ENCODE measurements at regions not wholly inside any gene's neighbourhood (a gene's known extent, or its start where the extent isn't known, plus 50 kb on each side); places are given as distances from the start of the nearest gene placed in this dataset.

GRCh38 chr1:47679301-47679791 lies 241.5 kb downstream of the FOXD2 start:
- TF ChIP-seq POLR2AphosphoS5 (IDR thresholded peaks at IDR 0.05; ENCODE audit: low read depth, low read length) (no peak), SIN3A (IDR thresholded peaks at IDR 0.05; ENCODE audit: borderline replicate concordance, insufficient read depth, low read length) (no peak), TAF1 (IDR thresholded peaks at IDR 0.05; ENCODE audit: borderline replicate concordance, insufficient read depth, low read length) (no peak)
- TF ChIP-seq, protein P1, sequence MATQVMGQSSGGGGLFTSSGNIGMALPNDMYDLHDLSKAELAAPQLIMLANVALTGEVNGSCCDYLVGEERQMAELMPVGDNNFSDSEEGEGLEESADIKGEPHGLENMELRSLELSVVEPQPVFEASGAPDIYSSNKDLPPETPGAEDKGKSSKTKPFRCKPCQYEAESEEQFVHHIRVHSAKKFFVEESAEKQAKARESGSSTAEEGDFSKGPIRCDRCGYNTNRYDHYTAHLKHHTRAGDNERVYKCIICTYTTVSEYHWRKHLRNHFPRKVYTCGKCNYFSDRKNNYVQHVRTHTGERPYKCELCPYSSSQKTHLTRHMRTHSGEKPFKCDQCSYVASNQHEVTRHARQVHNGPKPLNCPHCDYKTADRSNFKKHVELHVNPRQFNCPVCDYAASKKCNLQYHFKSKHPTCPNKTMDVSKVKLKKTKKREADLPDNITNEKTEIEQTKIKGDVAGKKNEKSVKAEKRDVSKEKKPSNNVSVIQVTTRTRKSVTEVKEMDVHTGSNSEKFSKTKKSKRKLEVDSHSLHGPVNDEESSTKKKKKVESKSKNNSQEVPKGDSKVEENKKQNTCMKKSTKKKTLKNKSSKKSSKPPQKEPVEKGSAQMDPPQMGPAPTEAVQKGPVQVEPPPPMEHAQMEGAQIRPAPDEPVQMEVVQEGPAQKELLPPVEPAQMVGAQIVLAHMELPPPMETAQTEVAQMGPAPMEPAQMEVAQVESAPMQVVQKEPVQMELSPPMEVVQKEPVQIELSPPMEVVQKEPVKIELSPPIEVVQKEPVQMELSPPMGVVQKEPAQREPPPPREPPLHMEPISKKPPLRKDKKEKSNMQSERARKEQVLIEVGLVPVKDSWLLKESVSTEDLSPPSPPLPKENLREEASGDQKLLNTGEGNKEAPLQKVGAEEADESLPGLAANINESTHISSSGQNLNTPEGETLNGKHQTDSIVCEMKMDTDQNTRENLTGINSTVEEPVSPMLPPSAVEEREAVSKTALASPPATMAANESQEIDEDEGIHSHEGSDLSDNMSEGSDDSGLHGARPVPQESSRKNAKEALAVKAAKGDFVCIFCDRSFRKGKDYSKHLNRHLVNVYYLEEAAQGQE (IDR thresholded peaks at IDR 0.05; ENCODE audit: insufficient read depth in 1 of 2, low read depth in 2 of 2, low read length in 2 of 2), result no peak
